Right lobe of liver (tissue), 4 donors: ENCODE measurements at regions not wholly inside any gene's neighbourhood (a gene's known extent, or its start where the extent isn't known, plus 50 kb on each side); places are given as distances from the start of the nearest gene placed in this dataset.

Experiments used
- CTCF ChIP-seq, 4 donors: fragments of 200-600 bp in 3 of 4; fragments of 450-650 bp in 1 of 4; IDR thresholded peaks; one replicate each; pipeline versions ENCODE4 v1.5.1 to v1.8.0; 2016 to 2022; ENCODE audit warnings: antibody characterized with exemption in 4 of 4, mild to moderate bottlenecking in 2 of 4
- POLR2A ChIP-seq: fragments of 450-650 bp; IDR thresholded peaks from one replicate; pipeline ENCODE4 v1.6.1; 2017; ENCODE audit warnings: antibody characterized with exemption, mild to moderate bottlenecking
- donor health status: DM: no; HTN: no; CAD: no.
- donor health status: DM: no; HTN: no; CAD: no.
- donor health status: DM: no; HTN: yes; CAD: no.

- TF ChIP-seq CTCF (IDR thresholded peaks at IDR 0.05) (no peak), POLR2A (no peak)
Measured at GRCh38 chr21:14877581-14878228, 187.1 kb downstream of the NRIP1 start.
